OCI-LY7 (cell line): ENCODE measurements at regions not wholly inside any gene's neighbourhood (a gene's known extent, or its start where the extent isn't known, plus 50 kb on each side); places are given as distances from the start of the nearest gene placed in this dataset.

Experiments used
- BruUV-seq: library from RNA; stranded (reverse); fragments of 400-500 nt; replicated peaks from 2 replicates; lab custom pipeline; 2021; lab: Mats Ljungman, UMichigan
- CTCF ChIA-PET: fragments of 300-600 bp; sonication (Branson Sonifier 250); formaldehyde crosslinking; loops from one replicate; lab custom pipeline; 2022; ENCODE audit warnings: antibody characterized with exemption; ENCODE audit not compliant: unreplicated experiment; lab: Charles Lee
- POLR2A ChIA-PET: fragments of 300-600 bp; sonication (Branson Sonifier 250); formaldehyde crosslinking; loops from one replicate; lab custom pipeline; 2022; ENCODE audit warnings: antibody characterized with exemption; lab: Charles Lee
- DNase-seq: peaks from one replicate; pipeline ENCODE4 v3.0.0-alpha.2; 2015; ENCODE audit warnings: low spot score
- H2AFZ ChIP-seq: fragments of 200-600 bp; sonication (generic), shearing (Covaris generic); 2 replicates; pipeline ENCODE4 v1.6.1; 2014; ENCODE audit warnings: mild to moderate bottlenecking, antibody characterized with exemption, low read length, moderate library complexity
- H3K27ac ChIP-seq: fragments of 200-600 bp; sonication (generic); 2 replicates; pipeline ENCODE4 v1.5.1; 2014; ENCODE audit warnings: mixed run types, low read depth, mild to moderate bottlenecking, moderate library complexity, low read length, inconsistent platforms; ENCODE audit not compliant: poor library complexity, severe bottlenecking
- H3K36me3 ChIP-seq: fragments of 200-600 bp; sonication (generic); 2 replicates; pipeline ENCODE4 v1.6.1; 2014; ENCODE audit warnings: mild to moderate bottlenecking, antibody characterized with exemption, low read length, moderate library complexity, mixed read lengths; ENCODE audit not compliant: insufficient read depth
- H3K4me1 ChIP-seq: fragments of 200-600 bp; sonication (generic); 2 replicates; pipeline ENCODE4 v1.5.1; 2014; ENCODE audit warnings: mild to moderate bottlenecking, low read length; ENCODE audit not compliant: insufficient read depth, poor library complexity, severe bottlenecking
- H3K4me2 ChIP-seq: fragments of 200-600 bp; sonication (generic); 2 replicates; pipeline ENCODE4 v1.6.1; 2014; ENCODE audit warnings: mild to moderate bottlenecking, low read length
- H3K4me3 ChIP-seq: fragments of 200-600 bp; sonication (generic); 2 replicates; pipeline ENCODE4 v1.5.1; 2014; ENCODE audit warnings: mild to moderate bottlenecking, low read depth, low read length; ENCODE audit not compliant: poor library complexity, severe bottlenecking
- H3K79me2 ChIP-seq: fragments of 200-600 bp; sonication (generic); 2 replicates; pipeline ENCODE4 v1.6.1; 2016; ENCODE audit warnings: low read depth, mild to moderate bottlenecking, low read length, moderate library complexity, mixed read lengths; ENCODE audit not compliant: insufficient read depth
- H3K9me2 ChIP-seq: fragments of 200-600 bp; sonication (generic); 2 replicates; pipeline ENCODE4 v1.6.1; 2016; ENCODE audit warnings: mild to moderate bottlenecking, low read length, mixed read lengths; ENCODE audit not compliant: insufficient read depth
- H3K9me3 ChIP-seq: fragments of 200-600 bp; sonication (generic); 2 replicates; pipeline ENCODE4 v1.6.1; 2014; ENCODE audit warnings: mild to moderate bottlenecking, mixed run types, low read length, mixed read lengths
- H4K20me1 ChIP-seq: fragments of 200-600 bp; sonication (generic); 2 replicates; pipeline ENCODE4 v1.6.1; 2014; ENCODE audit warnings: mild to moderate bottlenecking, antibody characterized with exemption, low read length, moderate library complexity, mixed read lengths; ENCODE audit not compliant: insufficient read depth
- CTCF ChIP-seq: fragments of 200-600 bp; sonication (generic); conservative IDR thresholded peaks from 2 replicates; pipeline ENCODE4 v1.5.1; 2014; ENCODE audit warnings: mild to moderate bottlenecking, antibody characterized with exemption, low read length, moderate library complexity, mixed read lengths
- EZH2phosphoT487 ChIP-seq: fragments of 200-600 bp; sonication (generic); IDR thresholded peaks from 2 replicates; pipeline ENCODE4 v1.6.1; 2018; ENCODE audit warnings: low read depth, borderline replicate concordance, mild to moderate bottlenecking, mixed run types, antibody characterized with exemption, low read length, moderate library complexity, mixed read lengths
- intact Hi-C: fragments of 100-400 bp; cut with micrococcal nuclease; formaldehyde crosslinking; loops from one replicate; pipeline ENCODE4 v1.10.0; 2022; ENCODE audit not compliant: unreplicated experiment

- intact Hi-C loops: no loop called here
- ChIA-PET CTCF (no interaction called here), POLR2A (no interaction called here)
- no peak overlapping the region for H3K27ac ChIP-seq
- H3K9me3 ChIP-seq: no peaks in the 10 kb centered on the region
- H3K9me2 ChIP-seq: no peaks in the 10 kb centered on the region
- H3K36me3 ChIP-seq: no peaks in the 10 kb centered on the region
- H3K4me1 ChIP-seq: no peaks in the 10 kb centered on the region
- BruUV-seq: no TSS peak
- H2AFZ ChIP-seq: no peak overlapping the region
- no peak for DNase-seq
- TF ChIP-seq EZH2phosphoT487 (no peak), CTCF (no peak)
- no peak overlapping the region for H3K4me3 ChIP-seq
- H4K20me1 ChIP-seq: no peaks in the 10 kb centered on the region
- no peaks in the 10 kb centered on the region for H3K79me2 ChIP-seq
- no peak overlapping the region for H3K4me2 ChIP-seq
Observed at GRCh38 chr2:129709956-129710598, 269.4 kb upstream of the RAB6C start.

- POLR2A ChIA-PET: no interaction called here
- Histone ChIP-seq H3K9me2 (no peaks in the 10 kb centered on the region), H2AFZ (no peak overlapping the region), H3K79me2 (no peaks in the 10 kb centered on the region), H3K27ac (no peak overlapping the region), H4K20me1 (no peaks in the 10 kb centered on the region), H3K9me3 (no peaks in the 10 kb centered on the region), H3K36me3 (no peaks in the 10 kb centered on the region), H3K4me2 (no peak overlapping the region), H3K4me1 (no peaks in the 10 kb centered on the region), H3K4me3 (no peak overlapping the region)
- no peak for DNase-seq
- no peak for TF ChIP-seq EZH2phosphoT487
- TF ChIP-seq CTCF: no peak
- intact Hi-C loops: no loop called here
- CTCF ChIA-PET: no interaction called here
- BruUV-seq: no TSS peak
Observed at GRCh38 chr2:129710670-129711495, 268.6 kb upstream of the RAB6C start.
